ENCODE measurements at regions not wholly inside any gene's neighbourhood (a gene's known extent, or its start where the extent isn't known, plus 50 kb on each side); places are given as distances from the start of the nearest gene placed in this dataset.
"Not testable (repeated sequence)": the region's sequence is repeated elsewhere in the genome, so short reads cannot be mapped to it uniquely, and the experiment has no call there.

GRCh38 chr1:188155261-188155660 lies 1326.5 kb downstream of the PLA2G4A start:
- H3K9me3 ChIP-seq (replicated peaks), result no peaks in the 10 kb centered on the region
- no peaks in the 10 kb centered on the region for H3K36me3 ChIP-seq
- no peak for TF ChIP-seq CTCF (IDR thresholded peaks at IDR 0.05; ENCODE audit: borderline replicate concordance)
- intact Hi-C loops (cut with micrococcal nuclease), result no loop called here
- H3K27ac ChIP-seq (replicated peaks), result no peak overlapping the region
- no peak for DNase-seq
- H3K27me3 ChIP-seq (ENCODE audit: low read depth), result no peaks in the 10 kb centered on the region
- H3K4me1 ChIP-seq, result no peaks in the 10 kb centered on the region
- H3K4me3 ChIP-seq, result no peak overlapping the region

- no peak overlapping the region for H3K4me3 ChIP-seq
- H3K4me1 ChIP-seq, result no peaks in the 10 kb centered on the region
- H3K27ac ChIP-seq (replicated peaks), result no peak overlapping the region
- H3K27me3 ChIP-seq (ENCODE audit: low read depth), result no peaks in the 10 kb centered on the region
- no peaks in the 10 kb centered on the region for H3K9me3 ChIP-seq (replicated peaks)
- intact Hi-C loops (cut with micrococcal nuclease), result no loop called here
- DNase-seq, result no peak
- H3K36me3 ChIP-seq, result no peaks in the 10 kb centered on the region
- no peak for TF ChIP-seq CTCF (IDR thresholded peaks at IDR 0.05; ENCODE audit: borderline replicate concordance)
Measured at GRCh38 chr1:188164459-188164858, 1335.7 kb downstream of the PLA2G4A start.

GRCh38 chr1:188166654-188167053 lies 1337.9 kb downstream of the PLA2G4A start:
- H3K27me3 ChIP-seq (ENCODE audit: low read depth), result no peaks in the 10 kb centered on the region
- H3K27ac ChIP-seq (replicated peaks), result no peak overlapping the region
- H3K4me1 ChIP-seq, result no peaks in the 10 kb centered on the region
- no peaks in the 10 kb centered on the region for H3K36me3 ChIP-seq
- H3K4me3 ChIP-seq, result no peak overlapping the region
- DNase-seq, result no peak
- intact Hi-C loops (cut with micrococcal nuclease), result no loop called here
- no peak for TF ChIP-seq CTCF (IDR thresholded peaks at IDR 0.05; ENCODE audit: borderline replicate concordance)
- no peaks in the 10 kb centered on the region for H3K9me3 ChIP-seq (replicated peaks)

GRCh38 chr1:188169971-188170370 lies 1341.2 kb downstream of the PLA2G4A start:
- intact Hi-C loops (cut with micrococcal nuclease), result no loop called here
- no peaks in the 10 kb centered on the region for H3K36me3 ChIP-seq
- no peak overlapping the region for H3K27ac ChIP-seq (replicated peaks)
- DNase-seq, result no peak
- H3K27me3 ChIP-seq (ENCODE audit: low read depth), result no peaks in the 10 kb centered on the region
- H3K4me3 ChIP-seq, result no peak overlapping the region
- TF ChIP-seq CTCF (IDR thresholded peaks at IDR 0.05; ENCODE audit: borderline replicate concordance), result no peak
- no peaks in the 10 kb centered on the region for H3K4me1 ChIP-seq
- H3K9me3 ChIP-seq (replicated peaks), result no peaks in the 10 kb centered on the region

- Histone ChIP-seq H3K4me1 (no peaks in the 10 kb centered on the region), H3K4me3 (no peak overlapping the region), H3K36me3 (no peaks in the 10 kb centered on the region), H3K27ac (replicated peaks) (no peak overlapping the region), H3K9me3 (replicated peaks) (no peaks in the 10 kb centered on the region), H3K27me3 (ENCODE audit: low read depth) (no peaks in the 10 kb centered on the region)
- intact Hi-C loops (cut with micrococcal nuclease), result no loop called here
- no peak for DNase-seq
- no peak for TF ChIP-seq CTCF (IDR thresholded peaks at IDR 0.05; ENCODE audit: borderline replicate concordance)
Measured at GRCh38 chr1:188170411-188170810, 1341.7 kb downstream of the PLA2G4A start.

GRCh38 chr1:188170935-188171334 lies 1342.2 kb downstream of the PLA2G4A start:
- Histone ChIP-seq H3K27ac (replicated peaks) (no peak overlapping the region), H3K4me3 (no peak overlapping the region), H3K36me3 (no peaks in the 10 kb centered on the region), H3K9me3 (replicated peaks) (no peaks in the 10 kb centered on the region), H3K27me3 (ENCODE audit: low read depth) (no peaks in the 10 kb centered on the region), H3K4me1 (no peaks in the 10 kb centered on the region)
- no peak for DNase-seq
- TF ChIP-seq CTCF (IDR thresholded peaks at IDR 0.05; ENCODE audit: borderline replicate concordance), result no peak
- intact Hi-C loops (cut with micrococcal nuclease), result no loop called here

- H3K4me3 ChIP-seq; H3K27me3 ChIP-seq (ENCODE audit: low read depth); H3K4me1 ChIP-seq; DNase-seq; H3K27ac ChIP-seq (replicated peaks); intact Hi-C loops (cut with micrococcal nuclease); H3K36me3 ChIP-seq: not testable (repeated sequence)
- peaks cover 21% of the 10 kb centered on the region for H3K9me3 ChIP-seq (replicated peaks)
Measured at GRCh38 chr1:188182063-188182462, 1353.3 kb downstream of the PLA2G4A start.
